ENCODE measurements at regions not wholly inside any gene's neighbourhood (a gene's known extent, or its start where the extent isn't known, plus 50 kb on each side); places are given as distances from the start of the nearest gene placed in this dataset.

DNA sequence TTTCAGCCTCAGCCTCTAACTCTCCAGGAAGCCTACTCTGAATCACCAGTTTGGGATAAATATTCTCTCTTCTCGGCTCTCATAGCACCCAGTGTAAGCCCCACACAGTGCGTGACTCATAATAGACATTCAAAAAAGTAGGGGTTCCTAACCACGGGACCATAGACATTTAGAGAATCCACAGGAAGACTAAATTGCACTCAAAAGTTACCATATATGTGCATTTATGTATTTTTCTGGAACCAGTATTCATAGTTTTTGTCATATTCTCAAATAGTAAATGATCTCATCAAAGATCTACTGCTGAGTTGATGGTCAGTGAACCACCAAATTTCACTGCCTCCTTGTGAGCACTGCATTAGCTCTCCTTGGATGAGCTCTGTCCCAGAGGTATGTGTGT, 625.7 kb downstream of the SMARCA1 start:
- TF ChIP-seq, protein P1, sequence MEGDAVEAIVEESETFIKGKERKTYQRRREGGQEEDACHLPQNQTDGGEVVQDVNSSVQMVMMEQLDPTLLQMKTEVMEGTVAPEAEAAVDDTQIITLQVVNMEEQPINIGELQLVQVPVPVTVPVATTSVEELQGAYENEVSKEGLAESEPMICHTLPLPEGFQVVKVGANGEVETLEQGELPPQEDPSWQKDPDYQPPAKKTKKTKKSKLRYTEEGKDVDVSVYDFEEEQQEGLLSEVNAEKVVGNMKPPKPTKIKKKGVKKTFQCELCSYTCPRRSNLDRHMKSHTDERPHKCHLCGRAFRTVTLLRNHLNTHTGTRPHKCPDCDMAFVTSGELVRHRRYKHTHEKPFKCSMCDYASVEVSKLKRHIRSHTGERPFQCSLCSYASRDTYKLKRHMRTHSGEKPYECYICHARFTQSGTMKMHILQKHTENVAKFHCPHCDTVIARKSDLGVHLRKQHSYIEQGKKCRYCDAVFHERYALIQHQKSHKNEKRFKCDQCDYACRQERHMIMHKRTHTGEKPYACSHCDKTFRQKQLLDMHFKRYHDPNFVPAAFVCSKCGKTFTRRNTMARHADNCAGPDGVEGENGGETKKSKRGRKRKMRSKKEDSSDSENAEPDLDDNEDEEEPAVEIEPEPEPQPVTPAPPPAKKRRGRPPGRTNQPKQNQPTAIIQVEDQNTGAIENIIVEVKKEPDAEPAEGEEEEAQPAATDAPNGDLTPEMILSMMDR (IDR thresholded peaks at IDR 0.05) = no peak
- no peak for TF ChIP-seq EZH2 (IDR thresholded peaks at IDR 0.05; ENCODE audit: borderline replicate concordance, insufficient read depth, low read depth, low read length, poor library complexity, severe bottlenecking)
